ENCODE measurements at regions not wholly inside any gene's neighbourhood (a gene's known extent, or its start where the extent isn't known, plus 50 kb on each side); places are given as distances from the start of the nearest gene placed in this dataset.

DNA sequence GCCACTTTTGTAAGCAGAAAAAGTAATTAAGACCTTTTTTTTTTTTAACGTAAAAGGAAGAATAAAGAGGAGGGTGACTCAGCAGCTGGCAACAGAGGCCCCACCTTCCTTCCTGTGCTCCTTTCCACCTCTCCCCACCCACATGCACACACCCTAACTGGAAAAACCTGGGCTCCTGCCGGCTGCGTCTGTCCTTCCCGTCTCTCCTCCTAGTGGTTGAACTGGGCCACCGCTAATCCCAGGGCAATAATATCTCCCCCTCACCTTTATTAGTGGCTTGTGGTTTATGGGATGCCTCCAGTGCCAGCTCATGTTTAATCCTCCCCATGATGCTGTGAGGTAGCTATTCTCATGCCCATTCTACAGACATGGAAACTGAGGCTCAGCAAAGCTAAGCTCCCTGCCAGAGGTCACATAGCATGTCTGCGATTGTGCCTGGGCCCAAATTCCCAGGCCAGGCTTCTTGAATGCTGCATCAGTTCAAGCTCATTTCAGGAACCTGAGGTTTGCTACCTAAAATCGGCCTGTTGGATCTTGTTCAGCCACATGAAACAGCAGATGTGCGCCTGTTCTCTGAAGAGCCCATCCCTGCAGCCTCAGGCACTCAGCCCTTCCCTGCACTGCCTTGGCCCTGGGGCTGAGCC is 60.9 kb upstream of the IL17B start:
- Histone ChIP-seq H3K9me2 (replicated peaks; ENCODE audit: low read length) (no peaks in the 10 kb centered on the region), H3K4me1 (ENCODE audit: insufficient read depth, low read length) (peaks cover 38% of the 10 kb centered on the region), H3K4me2 (ENCODE audit: low read length) (peak overlapping the region; percentile 58), H2AFZ (ENCODE audit: low read length) (no peak overlapping the region), H4K20me1 (ENCODE audit: low read length) (no peaks in the 10 kb centered on the region), H3K9ac (ENCODE audit: low read length) (peak overlapping the region; percentile 63), H3F3A (ENCODE audit: low read length, unreplicated experiment) (peaks cover 5% of the 10 kb centered on the region), H3K27ac (ENCODE audit: low read length) (peak overlapping the region; percentile 89), H3K4me3 (ENCODE audit: low read length) (no peak overlapping the region), H3K36me3 (ENCODE audit: low read depth, low read length) (no peaks in the 10 kb centered on the region), H3K79me2 (ENCODE audit: low read length) (no peaks in the 10 kb centered on the region), H3K27me3 (ENCODE audit: low read length) (no peaks in the 10 kb centered on the region), H3K9me3 (ENCODE audit: low read length) (no peaks in the 10 kb centered on the region)
- peak; percentile 80 for ATAC-seq
- ChIA-PET POLR2A (ENCODE audit: unreplicated experiment) (interaction anchor here (0.6 to 1.5 kb wide), 8 partner anchors 42 to 110 kb away, joined by 3 to 8 read pairs (median 4); partner anchors contain the start of gene PCYOX1L), CTCF (interaction anchor here (0.5 to 3.0 kb wide), 22 partner anchors 23 to 1045 kb away, joined by 3 to 19 read pairs (median 4); no protein-coding TSS in a partner anchor)
- TF ChIP-seq, protein P1, sequence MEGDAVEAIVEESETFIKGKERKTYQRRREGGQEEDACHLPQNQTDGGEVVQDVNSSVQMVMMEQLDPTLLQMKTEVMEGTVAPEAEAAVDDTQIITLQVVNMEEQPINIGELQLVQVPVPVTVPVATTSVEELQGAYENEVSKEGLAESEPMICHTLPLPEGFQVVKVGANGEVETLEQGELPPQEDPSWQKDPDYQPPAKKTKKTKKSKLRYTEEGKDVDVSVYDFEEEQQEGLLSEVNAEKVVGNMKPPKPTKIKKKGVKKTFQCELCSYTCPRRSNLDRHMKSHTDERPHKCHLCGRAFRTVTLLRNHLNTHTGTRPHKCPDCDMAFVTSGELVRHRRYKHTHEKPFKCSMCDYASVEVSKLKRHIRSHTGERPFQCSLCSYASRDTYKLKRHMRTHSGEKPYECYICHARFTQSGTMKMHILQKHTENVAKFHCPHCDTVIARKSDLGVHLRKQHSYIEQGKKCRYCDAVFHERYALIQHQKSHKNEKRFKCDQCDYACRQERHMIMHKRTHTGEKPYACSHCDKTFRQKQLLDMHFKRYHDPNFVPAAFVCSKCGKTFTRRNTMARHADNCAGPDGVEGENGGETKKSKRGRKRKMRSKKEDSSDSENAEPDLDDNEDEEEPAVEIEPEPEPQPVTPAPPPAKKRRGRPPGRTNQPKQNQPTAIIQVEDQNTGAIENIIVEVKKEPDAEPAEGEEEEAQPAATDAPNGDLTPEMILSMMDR (conservative IDR thresholded peaks at IDR 0.05; ENCODE audit: low read depth, low read length) = peak; percentile 80
- TF ChIP-seq EZH2phosphoT487 (IDR thresholded peaks at IDR 0.05; ENCODE audit: borderline replicate concordance, low read length) = no peak
- intact Hi-C loops (cut with micrococcal nuclease) = loop anchor here (1.0 to 2.0 kb wide), 3 partner anchors 46 to 123 kb away; partner anchors contain the start of gene CSNK1A1
- peak; percentile 100 for DNase-seq
- no TSS peak for BruUV-seq (replicated peaks)

DNA sequence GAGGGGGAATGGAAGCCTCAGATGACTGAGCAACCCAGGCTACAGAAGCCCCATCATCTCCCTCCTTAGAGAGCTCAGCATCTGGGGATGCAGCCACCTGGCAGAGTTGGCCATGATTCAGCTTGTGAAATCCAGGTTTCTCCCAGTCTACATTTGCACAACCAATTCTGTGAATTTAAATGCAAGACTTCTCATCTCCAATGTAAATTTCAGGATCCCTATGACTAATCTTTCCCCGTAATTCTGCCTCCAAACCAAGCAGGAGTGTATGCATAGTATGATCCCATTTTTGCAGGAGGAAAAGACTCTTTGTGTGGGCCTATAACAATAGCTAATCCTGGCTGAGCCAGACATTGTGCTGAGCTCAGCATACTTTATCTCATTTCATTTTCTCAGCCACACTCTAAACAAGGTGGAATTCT is 59.6 kb upstream of the IL17B start:
- TF ChIP-seq, protein P1 (conservative IDR thresholded peaks at IDR 0.05; ENCODE audit: low read depth, low read length) = no peak
- TF ChIP-seq EZH2phosphoT487 (IDR thresholded peaks at IDR 0.05; ENCODE audit: borderline replicate concordance, low read length) (no peak), EZH2 (IDR thresholded peaks at IDR 0.05; ENCODE audit: low read length, unreplicated experiment) (no peak)
- Histone ChIP-seq H3K27ac (ENCODE audit: low read length) (peak overlapping the region; percentile 89), H3K36me3 (ENCODE audit: low read depth, low read length) (no peaks in the 10 kb centered on the region), H3K4me1 (ENCODE audit: insufficient read depth, low read length) (peaks cover 38% of the 10 kb centered on the region), H3K9ac (ENCODE audit: low read length) (peak overlapping the region; percentile 63), H2AFZ (ENCODE audit: low read length) (no peak overlapping the region), H3F3A (ENCODE audit: low read length, unreplicated experiment) (peaks cover 5% of the 10 kb centered on the region), H3K9me3 (ENCODE audit: low read length) (no peaks in the 10 kb centered on the region), H3K79me2 (ENCODE audit: low read length) (no peaks in the 10 kb centered on the region), H3K27me3 (ENCODE audit: low read length) (no peaks in the 10 kb centered on the region), H3K4me3 (ENCODE audit: low read length) (no peak overlapping the region), H3K4me2 (ENCODE audit: low read length) (peak overlapping the region; percentile 55), H3K9me2 (replicated peaks; ENCODE audit: low read length) (no peaks in the 10 kb centered on the region), H4K20me1 (ENCODE audit: low read length) (no peaks in the 10 kb centered on the region)
- ATAC-seq (peak; percentile 42), DNase-seq (peak; percentile 91)
- intact Hi-C loops (cut with micrococcal nuclease) = loop anchor here (2.0 kb wide), 1 partner anchor 124 kb away; no protein-coding TSS in a partner anchor
- no TSS peak for BruUV-seq (replicated peaks)
- CTCF ChIA-PET = interaction anchor here (0.6 to 3.0 kb wide), 6 partner anchors 48 to 126 kb away, joined by 3 to 19 read pairs (median 6); no protein-coding TSS in a partner anchor
- POLR2A ChIA-PET (ENCODE audit: unreplicated experiment) = interaction anchor here (0.6 to 1.5 kb wide), 5 partner anchors 68 to 998 kb away, joined by 3 to 8 read pairs (median 3); partner anchors contain the start of genes CSNK1A1 and PCYOX1L
